BLaER1 (cell line): ENCODE measurements at regions not wholly inside any gene's neighbourhood (a gene's known extent, or its start where the extent isn't known, plus 50 kb on each side); places are given as distances from the start of the nearest gene placed in this dataset.
"Not testable (repeated sequence)": the region's sequence is repeated elsewhere in the genome, so short reads cannot be mapped to it uniquely, and the experiment has no call there.

ENCODE experiments used
- H3K27ac ChIP-seq: shearing (Covaris generic); formaldehyde crosslinking; 2 replicates; pipeline ENCODE4 v1.8.1; 2022
- H3K27me3 ChIP-seq: shearing (Covaris generic); formaldehyde crosslinking; 2 replicates; pipeline ENCODE4 v1.8.1; 2022
- H3K36me3 ChIP-seq: shearing (Covaris generic); formaldehyde crosslinking; 2 replicates; pipeline ENCODE4 v1.8.1; 2022
- H3K4me1 ChIP-seq: shearing (Covaris generic); formaldehyde crosslinking; 2 replicates; pipeline ENCODE4 v1.8.1; 2022
- H3K4me2 ChIP-seq: shearing (Covaris generic); formaldehyde crosslinking; 2 replicates; pipeline ENCODE4 v1.8.1; 2022
- H3K4me3 ChIP-seq: shearing (Covaris generic); formaldehyde crosslinking; 2 replicates; pipeline ENCODE4 v1.8.1; 2022
- H3K9ac ChIP-seq: shearing (Covaris generic); formaldehyde crosslinking; 2 replicates; pipeline ENCODE4 v1.8.1; 2022
- H3K9me3 ChIP-seq: shearing (Covaris generic); formaldehyde crosslinking; 2 replicates; pipeline ENCODE4 v1.8.1; 2022
- H4K20me1 ChIP-seq: shearing (Covaris generic); formaldehyde crosslinking; 2 replicates; pipeline ENCODE4 v1.8.1; 2022

GRCh38 chr1:148222399-148223159 lies 70.5 kb upstream of the NBPF11 start:
- H3K27ac ChIP-seq, H3K9me3 ChIP-seq, H3K9ac ChIP-seq, H4K20me1 ChIP-seq, H3K27me3 ChIP-seq, H3K4me2 ChIP-seq, H3K4me3 ChIP-seq, H3K4me1 ChIP-seq, H3K36me3 ChIP-seq: not testable (repeated sequence)

- H3K4me3 ChIP-seq, H3K36me3 ChIP-seq, H4K20me1 ChIP-seq, H3K4me2 ChIP-seq, H3K9ac ChIP-seq, H3K27ac ChIP-seq, H3K27me3 ChIP-seq, H3K9me3 ChIP-seq, H3K4me1 ChIP-seq: not testable (repeated sequence)
Measured at GRCh38 chr1:148221593-148221992, 69.5 kb upstream of the NBPF11 start.

DNA sequence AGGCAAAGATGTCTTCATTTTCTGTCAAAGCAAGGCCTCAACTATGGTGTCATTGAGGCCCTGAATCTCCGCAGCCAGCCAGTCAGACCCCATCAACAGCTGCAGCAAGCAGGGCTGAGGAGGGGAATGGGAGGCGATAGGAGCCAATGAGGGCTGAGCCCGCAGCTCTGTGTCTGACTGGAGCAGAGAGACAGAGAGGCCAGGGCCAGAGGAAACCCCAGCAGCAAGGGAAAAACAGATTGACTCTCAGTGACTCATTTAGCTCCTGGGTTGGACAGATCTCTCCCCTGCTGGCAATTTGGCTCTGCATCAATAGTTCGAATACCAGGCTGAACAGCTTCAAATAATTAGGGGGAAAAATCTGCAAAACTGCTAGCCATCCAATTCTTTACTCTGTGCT lies 67.1 kb upstream of the NBPF11 start:
- H3K4me1 ChIP-seq, H3K27me3 ChIP-seq, H3K36me3 ChIP-seq, H3K4me2 ChIP-seq, H3K9ac ChIP-seq, H4K20me1 ChIP-seq, H3K27ac ChIP-seq, H3K4me3 ChIP-seq, H3K9me3 ChIP-seq: not testable (repeated sequence)

DNA sequence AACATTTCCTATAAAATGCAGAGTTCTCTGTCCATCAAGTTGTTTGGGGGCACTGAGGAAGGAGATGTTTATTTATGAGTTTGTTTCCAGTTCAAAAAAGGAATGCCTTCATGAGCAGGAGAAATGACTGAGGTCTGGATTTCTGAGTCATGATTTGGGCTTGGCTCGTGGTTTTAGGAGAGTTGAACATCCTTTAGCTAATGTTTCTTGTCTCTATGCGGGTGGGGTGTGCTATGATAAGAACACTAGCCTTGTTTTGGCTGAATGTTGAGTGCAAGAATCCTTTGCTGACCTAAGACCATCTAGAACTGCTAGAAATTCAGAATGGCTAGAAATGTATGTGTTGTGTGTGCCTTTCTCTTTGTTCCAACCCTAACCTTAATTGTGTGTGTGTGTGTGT lies 59.1 kb upstream of the NBPF11 start:
- H3K27ac ChIP-seq, H3K9ac ChIP-seq, H3K4me1 ChIP-seq, H4K20me1 ChIP-seq, H3K4me2 ChIP-seq, H3K27me3 ChIP-seq, H3K4me3 ChIP-seq, H3K9me3 ChIP-seq, H3K36me3 ChIP-seq: not testable (repeated sequence)

DNA sequence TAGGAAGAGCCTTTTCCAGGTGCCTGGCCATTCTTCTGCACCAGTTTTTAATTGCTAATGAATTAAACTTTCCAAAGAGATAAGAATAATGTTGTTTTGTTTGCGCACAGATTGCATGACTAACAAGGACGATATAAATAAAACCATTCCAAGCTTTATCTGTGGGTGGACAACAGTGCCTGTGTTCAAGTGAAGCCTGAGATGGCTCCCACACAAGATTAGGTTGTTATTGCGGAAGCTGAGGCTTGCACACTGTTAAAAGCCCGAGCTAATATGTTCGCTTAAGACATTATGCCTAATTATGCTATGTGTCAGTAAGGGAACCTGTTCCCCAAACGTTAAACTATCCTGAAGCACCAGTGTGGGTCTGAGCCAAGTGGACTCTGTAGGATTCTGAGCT lies 58.5 kb upstream of the NBPF11 start:
- H3K9me3 ChIP-seq, H3K27me3 ChIP-seq, H3K36me3 ChIP-seq, H3K4me1 ChIP-seq, H3K4me3 ChIP-seq, H3K4me2 ChIP-seq, H3K9ac ChIP-seq, H3K27ac ChIP-seq, H4K20me1 ChIP-seq: not testable (repeated sequence)

GRCh38 chr1:148210166-148210565 lies 58.1 kb upstream of the NBPF11 start:
- H3K27ac ChIP-seq, H3K9ac ChIP-seq, H3K4me2 ChIP-seq, H3K9me3 ChIP-seq, H3K27me3 ChIP-seq, H3K4me1 ChIP-seq, H4K20me1 ChIP-seq, H3K4me3 ChIP-seq, H3K36me3 ChIP-seq: not testable (repeated sequence)

GRCh38 chr1:148202013-148202412 lies 49.9 kb upstream of the NBPF11 start:
- not testable (repeated sequence) for H3K4me1 ChIP-seq, H3K9me3 ChIP-seq, H4K20me1 ChIP-seq, H3K9ac ChIP-seq, H3K36me3 ChIP-seq, H3K4me3 ChIP-seq, H3K27me3 ChIP-seq, H3K27ac ChIP-seq, H3K4me2 ChIP-seq
